Femur (tissue), 1 donor: ENCODE measurements at regions not wholly inside any gene's neighbourhood (a gene's known extent, or its start where the extent isn't known, plus 50 kb on each side); places are given as distances from the start of the nearest gene placed in this dataset.

Source experiments
- DNase-seq: peaks from one replicate; pipeline ENCODE4 v3.0.0-alpha.2; 2017

DNA sequence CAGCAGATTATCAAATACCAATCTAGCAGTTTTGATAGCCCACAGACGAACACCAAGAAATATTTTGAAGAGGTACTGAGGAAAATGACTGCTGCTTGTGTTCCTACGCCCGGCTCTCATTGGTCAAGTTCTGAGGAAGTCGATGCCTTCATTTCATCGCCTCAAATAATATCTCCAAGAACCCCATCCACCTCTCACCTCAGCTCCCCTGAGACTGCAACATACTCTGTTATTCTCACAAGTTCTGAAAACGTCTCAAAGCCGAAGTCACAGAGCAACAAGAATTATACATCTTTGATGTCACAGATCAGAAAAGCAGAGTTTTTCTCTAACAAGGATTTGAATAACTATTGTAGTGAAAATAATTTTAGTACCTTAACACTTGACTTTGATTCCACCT, 55.5 kb upstream of the BCAT1 start:
- DNase-seq: no peak

DNA sequence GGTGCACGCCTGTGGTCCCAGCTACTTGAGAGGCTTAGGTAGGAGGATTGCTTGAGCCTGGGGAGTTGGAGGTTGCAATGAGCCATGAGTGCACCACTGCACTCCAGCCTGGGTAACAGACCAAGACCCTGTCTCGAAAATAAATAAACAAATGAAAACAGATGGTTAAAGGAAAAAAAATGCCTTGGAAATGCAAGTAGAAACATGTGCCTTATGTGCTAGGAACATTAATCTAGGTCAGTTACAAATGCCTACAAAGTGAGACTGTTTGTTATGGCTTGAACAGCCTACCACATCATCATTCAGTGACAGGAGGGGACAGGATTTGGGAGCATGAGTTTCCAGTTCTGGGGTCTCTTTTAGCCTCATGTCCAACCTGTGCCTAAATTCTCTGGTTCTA, 52.4 kb upstream of the BCAT1 start:
- no peak for DNase-seq
